ENCODE measurements at regions not wholly inside any gene's neighbourhood (a gene's known extent, or its start where the extent isn't known, plus 50 kb on each side); places are given as distances from the start of the nearest gene placed in this dataset.
"Not testable (repeated sequence)": the region's sequence is repeated elsewhere in the genome, so short reads cannot be mapped to it uniquely, and the experiment has no call there.

GRCh38 chr12:116361414-116362223 lies 84.1 kb upstream of the MED13L start:
- DNase-seq = no peak

GRCh38 chr12:116365114-116365513 lies 87.6 kb upstream of the MED13L start:
- DNase-seq = no peak

- no peak for DNase-seq
Measured at GRCh38 chr12:116365606-116366455, 88.3 kb upstream of the MED13L start.

GRCh38 chr12:116366456-116366776 lies 88.9 kb upstream of the MED13L start:
- no peak for DNase-seq

GRCh38 chr12:116366824-116367223 lies 89.3 kb upstream of the MED13L start:
- no peak for DNase-seq

DNA sequence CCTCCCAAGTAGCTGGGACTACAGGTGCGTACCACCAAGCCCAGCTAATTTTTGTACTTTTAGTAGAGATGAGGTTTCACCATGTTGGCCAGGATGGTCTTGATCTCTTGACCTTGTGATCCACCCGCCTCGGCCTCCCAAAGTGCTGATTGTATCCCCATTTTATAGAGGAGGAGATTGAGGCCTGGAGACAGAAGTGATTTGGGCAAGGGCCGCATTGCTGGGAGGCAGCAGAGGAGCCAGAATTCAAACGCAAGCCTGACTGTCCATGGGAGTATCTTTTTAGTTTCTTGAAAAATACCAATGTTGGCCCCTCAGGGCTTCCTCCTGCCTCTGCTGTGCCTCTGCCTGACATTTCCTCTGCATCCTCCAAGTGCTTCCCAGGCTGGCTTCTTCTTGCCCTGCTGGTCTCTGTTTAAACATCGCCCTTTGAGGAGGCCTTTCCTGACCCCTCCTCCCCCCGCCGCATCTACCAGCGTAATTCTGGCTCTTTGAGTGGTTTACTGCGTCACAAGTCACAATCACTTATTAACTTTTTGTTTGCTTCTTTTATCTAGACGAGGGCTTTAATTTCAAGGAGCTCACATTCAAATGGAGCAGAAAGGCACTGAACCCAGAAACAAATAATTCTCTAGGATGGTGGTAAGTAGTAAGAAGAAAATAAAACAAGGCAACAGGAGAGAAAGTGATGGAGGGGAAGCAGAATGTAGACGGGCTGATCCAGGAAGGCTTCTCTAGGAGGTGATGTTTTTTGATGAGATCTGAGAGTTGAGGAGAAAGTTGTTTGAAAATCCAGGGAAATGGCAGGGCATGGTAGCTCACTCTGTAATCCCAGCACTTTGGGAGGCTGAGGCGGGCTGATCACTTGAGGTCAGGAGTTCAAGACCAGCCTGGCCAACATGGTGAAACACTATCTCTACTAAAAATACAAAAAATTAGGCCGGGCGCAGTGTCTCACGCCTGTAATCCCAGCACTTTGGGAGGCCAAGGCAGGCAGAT lies 91.0 kb upstream of the MED13L start:
- DNase-seq = no peak

DNA sequence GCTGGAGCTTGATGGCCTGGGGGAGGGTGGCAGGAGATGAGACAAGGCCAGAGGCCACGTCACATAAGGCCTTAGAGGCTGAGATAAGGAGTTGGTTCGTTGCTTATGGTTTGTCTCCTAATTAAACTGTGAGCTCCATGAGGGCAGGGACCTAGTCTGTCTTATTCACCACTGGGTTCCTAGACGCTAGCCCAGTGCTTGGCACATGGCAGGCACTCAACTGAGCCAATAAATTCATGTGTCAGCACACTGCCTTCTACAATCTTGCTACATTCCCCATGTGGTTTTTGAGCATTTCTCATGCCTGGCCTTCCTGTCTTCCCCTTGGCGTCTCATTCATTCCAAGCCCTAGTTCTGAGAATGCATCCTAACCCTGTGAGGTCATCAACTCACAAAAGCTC lies 92.5 kb upstream of the MED13L start:
- no peak for DNase-seq

DNA sequence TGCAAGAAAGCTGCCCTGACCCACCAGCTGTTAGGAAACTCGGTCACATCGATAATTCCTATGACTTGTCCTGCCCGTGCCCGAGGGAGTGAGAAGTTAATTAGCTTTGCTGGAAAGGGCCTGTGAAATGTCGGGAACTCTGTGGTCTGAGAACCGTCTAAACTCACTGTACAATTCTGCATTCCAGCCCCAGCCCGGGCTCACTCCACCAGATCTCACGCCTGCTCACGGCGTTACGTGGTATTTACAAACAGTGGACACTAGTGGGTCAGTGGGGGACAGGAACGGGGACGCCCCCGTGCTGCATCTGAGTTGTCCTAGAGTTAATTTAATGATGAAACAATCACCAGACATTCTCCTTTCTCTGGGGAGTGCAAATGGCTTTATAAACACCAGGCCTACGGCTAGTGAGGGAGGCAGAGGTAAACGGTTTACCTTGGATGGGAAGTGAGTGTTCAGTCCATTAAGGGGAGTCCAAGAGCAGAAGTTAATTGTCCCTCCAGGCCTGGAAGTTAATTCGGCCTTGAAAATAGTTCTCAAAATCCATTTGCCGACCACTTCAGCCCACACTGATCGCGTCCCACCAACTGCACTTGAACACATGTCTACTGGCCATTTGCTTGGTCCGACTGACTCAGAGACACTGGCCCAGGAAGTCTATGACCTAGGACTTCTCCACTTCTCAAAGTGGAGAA lies 93.5 kb upstream of the MED13L start:
- no peak for DNase-seq

DNA sequence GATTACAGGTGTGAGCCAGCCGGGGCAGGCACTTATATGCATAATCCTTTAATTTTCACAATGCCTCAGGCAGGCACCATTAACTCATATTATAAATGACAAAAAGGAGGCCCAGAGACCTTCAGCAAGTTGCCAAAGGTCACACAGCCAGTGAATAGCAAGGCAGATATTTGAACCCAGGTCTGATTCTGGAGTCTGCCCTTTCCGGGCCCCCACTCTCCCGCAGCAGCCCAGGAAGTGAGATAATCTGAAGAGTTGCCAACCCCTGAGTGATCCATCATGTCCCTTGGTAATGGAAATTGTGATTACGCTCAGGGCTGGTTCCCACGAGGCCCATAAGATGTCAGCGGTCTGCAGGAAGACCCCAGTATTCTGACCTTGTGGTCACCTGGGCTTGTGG lies 95.3 kb upstream of the MED13L start:
- no peak for DNase-seq

- DNase-seq = no peak
Measured at GRCh38 chr12:116373572-116374206, 96.2 kb upstream of the MED13L start.

GRCh38 chr12:116374207-116374606 lies 96.7 kb upstream of the MED13L start:
- DNase-seq = no peak

DNA sequence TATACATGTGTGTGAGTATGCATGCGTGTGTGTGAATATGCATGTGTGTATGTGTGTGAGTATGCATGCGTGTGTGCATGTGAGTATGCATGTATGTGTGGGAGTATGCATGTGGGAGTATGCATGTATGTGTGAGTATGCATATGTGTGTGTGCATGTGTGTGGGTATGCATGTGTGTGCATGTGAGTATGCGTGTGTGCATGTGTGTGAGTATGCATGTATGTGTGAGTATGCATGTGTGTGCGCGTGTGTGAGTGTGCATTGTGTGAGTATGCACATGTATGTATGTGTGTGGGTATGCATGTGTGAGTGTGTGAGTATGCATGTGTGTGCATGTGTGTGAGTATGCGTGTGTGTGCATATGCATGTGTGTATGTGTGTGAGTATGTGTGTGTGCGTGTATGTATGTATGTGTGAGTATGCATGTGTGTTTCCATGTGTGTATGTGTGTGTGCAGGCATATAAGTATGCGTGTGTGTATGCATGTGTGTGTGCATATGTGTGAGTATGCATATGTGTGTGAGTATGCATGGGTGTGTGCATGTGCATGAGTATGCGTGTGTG lies 97.9 kb upstream of the MED13L start:
- DNase-seq = no peak

DNA sequence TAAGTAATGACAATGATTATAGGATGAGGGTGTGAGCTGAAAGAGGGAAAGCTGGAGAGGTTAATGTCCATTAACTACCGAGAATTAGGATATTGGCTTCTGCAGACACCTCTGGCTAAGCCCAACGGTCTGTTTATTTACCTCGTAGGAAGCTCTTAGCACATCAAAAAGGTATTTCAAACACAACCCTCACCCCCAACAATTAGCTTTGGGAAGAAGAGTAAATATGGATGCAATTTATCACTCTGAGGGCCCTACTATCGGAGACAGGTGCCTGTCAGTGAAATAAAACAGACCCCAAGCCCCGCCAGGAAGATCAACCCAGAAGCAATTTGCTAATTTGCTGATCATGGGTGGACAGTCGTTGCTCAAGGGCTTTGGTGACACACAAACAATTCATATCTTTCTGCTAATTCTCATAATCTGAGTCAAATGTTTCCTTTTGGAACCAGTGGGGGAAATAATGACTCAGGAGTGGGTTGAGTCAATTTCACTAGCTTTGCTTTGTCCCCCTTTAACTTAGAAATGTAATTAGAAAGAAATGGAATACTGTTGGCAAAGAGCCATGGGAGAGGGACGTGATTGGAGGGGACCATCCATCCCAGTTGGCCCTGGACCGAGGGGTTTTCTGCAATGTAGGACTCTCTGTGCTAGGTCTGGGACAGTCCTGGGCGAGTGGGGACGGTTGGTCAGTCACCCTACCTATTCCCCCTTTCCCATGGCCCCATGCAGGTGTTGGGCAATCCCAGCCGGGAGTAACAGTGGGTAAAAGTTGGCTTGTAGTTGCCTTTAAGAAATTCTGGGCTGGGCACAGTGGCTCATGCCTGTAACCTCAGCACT lies 99.1 kb upstream of the MED13L start:
- DNase-seq = no peak

DNA sequence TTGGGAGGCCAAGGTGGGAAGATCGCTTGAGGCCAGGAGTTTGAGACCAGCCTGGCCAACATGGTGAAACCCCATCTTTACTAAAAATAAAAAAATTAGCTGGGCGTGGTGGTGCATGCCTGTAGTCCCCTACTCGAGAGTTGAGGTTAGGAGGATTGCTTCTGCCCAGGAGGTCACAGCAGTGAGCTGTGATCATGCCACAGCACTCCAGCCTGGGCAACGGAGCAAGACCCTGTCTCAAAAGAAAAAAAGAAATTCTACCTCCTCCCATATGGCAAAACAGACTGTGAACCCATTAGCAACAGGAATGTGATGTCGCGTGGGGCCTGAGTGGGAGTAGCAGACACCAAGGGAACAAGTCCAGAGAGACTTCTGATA lies 99.7 kb upstream of the MED13L start:
- DNase-seq = not testable (repeated sequence)

DNA sequence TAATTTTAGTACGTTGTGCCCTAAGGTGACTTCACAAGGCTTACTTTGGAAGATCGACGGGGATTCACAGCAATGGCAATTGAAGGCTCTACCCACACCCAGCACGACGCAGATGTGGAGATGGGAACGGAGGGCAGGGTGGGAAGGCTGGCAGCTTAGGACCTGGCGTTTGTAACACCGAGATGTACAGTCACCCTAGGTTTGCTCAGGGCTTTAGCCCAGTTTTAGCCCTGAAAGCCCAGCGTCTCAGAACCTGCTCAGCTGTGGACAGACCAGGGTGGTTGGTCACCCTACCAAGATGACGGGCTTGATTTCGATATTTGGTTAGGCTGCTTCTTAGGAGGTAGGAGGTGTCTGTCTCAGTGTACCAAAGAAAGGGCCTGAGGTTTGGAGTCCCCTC lies 100.5 kb upstream of the MED13L start:
- DNase-seq = no peak

- no peak for DNase-seq
Measured at GRCh38 chr12:116380108-116380507, 102.6 kb upstream of the MED13L start.

GRCh38 chr12:116380740-116381139 lies 103.2 kb upstream of the MED13L start:
- DNase-seq = not testable (repeated sequence)

DNA sequence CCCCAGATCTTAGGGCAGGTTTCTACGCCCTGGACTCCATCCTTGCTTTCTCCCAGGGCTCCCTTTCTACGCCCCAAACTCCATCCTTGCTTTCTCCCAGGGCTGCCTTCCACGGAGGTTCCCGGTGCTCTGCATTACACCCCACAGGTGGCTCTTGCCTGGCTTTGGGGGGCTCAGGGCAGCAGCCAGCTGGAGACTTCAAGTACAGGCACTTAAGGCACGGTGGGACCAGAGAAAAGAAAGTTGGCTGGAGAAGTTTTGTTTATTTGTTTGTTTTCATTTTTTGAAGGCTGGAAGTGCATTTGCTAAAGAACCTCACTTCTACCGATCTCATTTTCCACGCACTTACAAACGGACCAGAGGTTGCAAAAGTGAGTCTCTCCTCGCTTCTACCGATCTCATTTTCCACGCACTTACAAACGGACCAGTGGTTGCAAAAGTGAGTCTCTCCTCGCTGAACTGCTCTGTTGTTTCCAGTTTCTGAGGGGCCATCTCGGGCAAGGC lies 103.8 kb upstream of the MED13L start:
- DNase-seq = no peak

DNA sequence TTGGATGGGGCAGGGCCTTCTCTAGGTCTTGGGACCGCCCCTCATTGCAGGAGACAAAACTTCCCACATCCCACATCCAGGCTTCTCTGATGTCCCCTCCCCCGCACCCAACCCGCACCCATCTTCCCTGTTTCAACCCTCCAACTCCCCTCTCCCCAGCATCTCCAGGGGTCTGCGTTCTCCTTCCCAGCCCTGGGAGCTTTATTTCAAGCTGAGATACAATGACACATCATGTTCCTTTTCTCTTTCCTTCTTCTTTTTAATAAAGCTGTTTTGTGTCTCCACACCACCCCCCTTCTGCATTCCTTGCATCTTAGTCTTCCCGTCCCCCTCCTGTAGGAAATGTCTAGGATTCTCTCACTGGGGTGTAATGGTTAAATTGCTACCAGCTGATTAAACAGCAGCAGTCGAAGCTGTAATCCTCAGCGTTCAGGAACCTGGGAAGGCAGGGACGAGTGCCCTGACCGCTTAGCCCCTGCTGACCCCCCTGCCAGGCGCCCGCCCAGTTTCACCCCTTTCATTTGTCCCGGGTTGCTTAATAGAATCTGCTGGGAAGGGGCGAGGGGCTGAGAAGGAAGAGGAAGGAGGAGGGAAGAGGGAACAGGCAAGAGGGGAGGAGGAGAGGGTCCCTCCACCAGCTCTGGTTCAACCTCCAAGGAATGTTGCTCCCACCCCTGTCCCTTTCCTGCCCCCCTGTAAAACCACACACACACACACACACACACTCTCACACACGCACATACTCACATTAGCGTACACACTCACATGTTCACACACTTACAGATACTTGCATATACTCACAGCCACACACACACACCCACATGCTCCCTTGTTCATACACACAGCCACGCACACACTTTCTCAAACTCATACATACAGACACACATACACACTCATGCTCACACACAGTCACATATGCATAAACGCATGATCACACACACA lies 104.5 kb upstream of the MED13L start:
- no peak for DNase-seq
